Fibroblast of skin of right quadriceps (primary cell): ENCODE measurements at regions not wholly inside any gene's neighbourhood (a gene's known extent, or its start where the extent isn't known, plus 50 kb on each side); places are given as distances from the start of the nearest gene placed in this dataset.
A peak's percentile ranks its signal among the peaks of the same experiment; 100 is the strongest.

ENCODE experiments used
- DNase-seq: peaks from one replicate; pipeline ENCODE4 v3.0.0-alpha.2; 2013

DNA sequence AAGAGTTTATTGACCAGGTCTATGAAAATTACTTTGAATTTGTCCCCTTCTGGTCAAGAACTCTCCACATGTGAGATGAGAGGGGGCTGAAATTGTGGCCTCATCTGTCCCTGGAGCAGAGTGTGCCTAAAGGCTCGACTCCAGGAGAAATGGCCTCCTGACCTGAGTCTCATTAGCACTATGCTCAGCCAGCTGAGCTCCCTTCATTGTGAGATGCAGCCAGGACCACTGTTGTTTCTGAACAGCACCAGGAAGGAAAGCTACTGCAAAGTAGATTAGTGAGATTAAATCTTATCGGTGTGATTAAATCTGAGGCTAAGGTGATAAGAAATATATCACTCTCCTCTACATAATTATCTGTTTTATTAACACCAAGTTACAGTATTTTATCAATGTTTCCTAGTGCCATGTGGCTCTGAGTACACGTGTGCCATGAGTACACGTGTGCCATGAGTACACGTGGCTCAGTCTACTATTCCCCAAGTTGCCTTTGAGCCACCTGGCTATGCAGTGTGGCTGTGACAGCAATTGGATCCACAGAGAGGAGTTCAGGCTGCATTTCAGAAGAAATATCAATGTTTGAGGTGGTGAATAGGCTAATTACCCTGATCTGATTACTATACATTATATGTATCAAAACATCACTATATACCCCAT lies 126.9 kb downstream of the IPMK start:
- no peak for DNase-seq

GRCh38 chr10:58140054-58140453 lies 127.6 kb downstream of the IPMK start:
- DNase-seq: no peak

- no peak for DNase-seq
Measured at GRCh38 chr10:58137813-58138212, 129.9 kb downstream of the IPMK start.

DNA sequence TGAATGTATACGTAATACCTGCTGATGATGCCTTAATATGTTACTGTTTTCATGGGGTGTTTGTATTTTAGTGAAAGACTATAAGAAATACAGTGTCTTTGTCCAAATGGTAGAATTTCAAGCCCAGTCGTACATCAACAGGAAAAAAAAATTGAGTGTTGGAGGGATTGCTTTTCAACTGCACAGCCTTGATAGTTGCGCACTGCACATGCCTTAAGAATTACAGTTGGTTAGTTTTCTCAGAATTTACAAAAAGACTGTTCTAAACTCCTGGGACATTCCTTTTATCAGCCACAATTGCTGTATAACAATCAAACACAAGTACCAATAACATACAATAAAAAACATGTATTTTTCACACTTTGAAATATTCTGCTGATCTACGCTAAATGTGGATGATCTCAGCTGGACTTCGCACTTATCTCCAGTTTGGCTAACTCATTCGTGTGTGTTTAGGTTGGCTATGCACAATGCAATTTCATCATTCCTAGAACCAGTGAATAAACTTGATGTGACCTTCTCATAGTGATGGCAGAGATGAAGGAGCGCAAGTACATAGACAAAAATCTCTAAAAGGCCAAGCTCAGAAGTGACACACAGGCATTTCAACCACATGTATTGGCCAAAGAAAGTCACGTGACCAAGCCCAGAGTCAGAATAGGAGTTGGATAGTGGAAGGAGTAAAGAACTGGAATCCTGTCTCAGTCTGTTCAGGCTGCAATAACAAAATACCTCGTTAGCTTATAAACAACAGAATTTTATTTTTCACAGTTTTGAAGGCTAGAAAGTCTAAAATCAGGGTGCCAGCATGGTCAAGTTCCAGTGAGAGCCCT lies 152.3 kb downstream of the IPMK start:
- DNase-seq: no peak

GRCh38 chr10:58109731-58110130 lies 158.0 kb downstream of the IPMK start:
- no peak for DNase-seq

DNA sequence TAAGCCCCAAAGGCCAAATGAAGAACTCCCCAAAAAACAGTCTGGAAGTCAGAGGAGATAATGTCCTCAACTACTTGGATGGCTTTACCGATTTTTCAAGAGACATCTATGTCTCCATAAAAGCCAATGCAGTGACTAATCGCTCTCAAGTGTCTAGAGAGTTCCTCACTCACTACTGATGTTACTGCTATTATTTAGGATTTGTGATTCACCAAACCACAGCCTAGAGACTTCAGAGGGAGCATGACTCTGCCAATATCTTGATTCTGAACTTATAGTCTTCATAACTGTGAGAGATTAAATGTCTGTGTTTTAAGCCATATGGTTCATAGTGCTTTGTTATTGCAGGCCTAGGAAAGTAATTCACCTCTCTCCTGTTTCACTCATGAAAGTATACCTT lies 160.2 kb downstream of the IPMK start:
- peak; percentile 92 for DNase-seq

GRCh38 chr10:58106211-58107035 lies 161.3 kb downstream of the IPMK start:
- no peak for DNase-seq

- DNase-seq: peak; percentile 41
Measured at GRCh38 chr10:58104351-58104751, 163.3 kb downstream of the IPMK start.

DNA sequence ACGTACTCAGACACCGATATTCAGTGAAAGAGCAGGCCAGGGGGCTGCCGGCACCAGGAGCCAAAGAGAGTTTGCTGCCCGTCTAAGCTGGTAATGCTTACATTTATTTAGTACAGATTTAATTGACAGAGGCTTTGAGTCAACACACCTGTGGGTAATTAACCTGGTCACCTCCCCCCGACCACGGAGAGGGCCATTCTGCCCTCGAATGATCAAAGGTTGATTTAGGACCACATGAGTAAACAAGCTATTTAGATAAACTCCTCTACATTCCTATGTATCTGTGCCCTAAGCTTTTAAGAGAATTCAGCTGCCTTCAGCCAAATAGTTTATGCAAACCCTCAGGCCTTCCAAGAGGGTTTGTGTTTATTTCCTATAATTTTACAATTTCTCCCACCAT lies 164.8 kb downstream of the IPMK start:
- DNase-seq: no peak

DNA sequence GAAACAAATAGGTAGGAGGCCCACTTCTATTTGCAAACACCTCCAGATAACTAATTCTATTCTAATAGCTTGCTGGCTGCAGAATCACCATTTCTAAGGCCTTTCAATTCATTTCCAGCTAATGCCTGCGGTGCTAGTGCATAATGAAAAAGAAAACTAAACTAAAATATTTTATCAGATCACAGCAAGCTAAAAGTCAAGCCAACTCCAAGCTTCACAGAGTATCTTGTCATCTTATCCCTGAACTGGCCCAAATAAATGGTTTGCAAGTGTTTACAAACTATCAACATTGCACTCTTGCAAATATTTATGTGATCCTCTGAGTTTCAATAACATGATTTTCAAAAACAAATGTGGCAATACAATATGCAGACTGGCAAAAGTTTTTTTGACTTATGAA lies 166.0 kb downstream of the IPMK start:
- no peak for DNase-seq

DNA sequence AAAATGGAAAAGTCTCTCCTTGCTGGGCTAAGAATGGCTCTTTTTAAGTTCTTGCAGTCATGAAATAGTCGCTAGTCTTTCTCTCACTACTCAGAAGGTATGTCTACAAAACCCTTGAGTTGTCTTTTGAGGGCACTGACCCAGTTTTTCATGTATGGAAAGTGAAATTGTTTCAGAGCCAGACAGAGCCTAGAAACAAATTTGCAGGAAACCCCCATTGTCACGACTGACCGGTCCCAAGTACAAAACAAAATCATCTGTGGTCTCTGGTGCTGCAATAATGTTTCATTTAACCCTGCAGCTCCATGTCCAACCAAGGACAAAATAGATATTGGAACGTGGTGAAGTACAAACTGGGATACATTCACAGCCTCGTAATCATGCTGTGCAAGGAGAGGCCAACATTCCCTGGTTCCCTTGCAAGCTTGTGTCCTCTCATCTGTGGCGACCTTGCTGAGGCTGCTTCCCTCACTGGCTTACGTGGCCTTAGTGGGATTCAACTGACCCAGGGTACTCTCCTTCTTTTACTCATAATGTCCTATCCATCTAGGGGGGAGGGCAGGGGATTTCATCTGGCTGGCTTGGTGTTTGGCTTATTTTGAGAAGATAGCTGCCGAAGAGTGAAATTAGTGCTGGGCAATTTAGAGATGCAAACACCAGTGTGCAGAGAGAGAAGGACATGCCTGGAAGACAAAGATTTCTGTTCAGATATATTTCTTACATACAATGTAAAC lies 172.5 kb downstream of the IPMK start:
- no peak for DNase-seq

- no peak for DNase-seq
Measured at GRCh38 chr10:58091886-58092285, 175.8 kb downstream of the IPMK start.

- no peak for DNase-seq
Measured at GRCh38 chr10:58089739-58090138, 178.0 kb downstream of the IPMK start.

DNA sequence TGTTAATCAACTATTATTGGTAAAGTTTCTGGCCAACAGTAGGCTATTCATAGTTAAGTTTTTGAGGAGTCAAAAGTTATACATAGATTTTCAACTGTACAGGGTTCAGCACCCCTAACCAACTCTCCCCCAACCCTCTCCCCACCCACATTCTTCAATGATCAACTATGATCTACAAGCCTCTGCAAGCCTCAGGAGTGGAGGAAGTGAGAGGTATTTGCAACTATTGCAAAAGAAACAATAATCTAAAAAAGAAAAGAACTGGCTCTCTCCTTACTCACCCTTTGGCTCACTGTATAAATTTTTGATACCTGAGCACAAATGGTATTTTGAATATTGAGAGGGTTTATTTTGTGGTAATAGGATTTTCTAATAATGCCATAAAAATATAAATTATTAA lies 179.8 kb downstream of the IPMK start:
- no peak for DNase-seq

DNA sequence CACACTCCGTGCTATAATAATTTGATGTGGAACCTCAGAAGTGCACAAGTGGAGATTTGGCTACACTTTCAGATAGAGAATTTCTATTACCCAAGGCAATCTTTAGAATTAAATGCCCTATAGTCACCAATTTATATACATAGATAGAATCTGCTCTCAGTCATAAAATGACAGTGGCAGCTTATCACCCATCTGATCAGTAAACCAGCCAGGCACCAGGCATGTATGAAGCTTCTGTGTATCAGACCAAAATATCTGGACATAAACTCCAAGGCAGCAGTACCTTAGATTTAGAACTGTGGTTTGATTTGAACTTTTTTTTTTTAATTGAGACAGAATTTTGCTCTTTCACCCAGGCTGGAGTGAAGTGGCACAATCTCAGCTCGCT lies 180.9 kb downstream of the IPMK start:
- DNase-seq: no peak

GRCh38 chr10:58086144-58086762 lies 181.4 kb downstream of the IPMK start:
- no peak for DNase-seq

DNA sequence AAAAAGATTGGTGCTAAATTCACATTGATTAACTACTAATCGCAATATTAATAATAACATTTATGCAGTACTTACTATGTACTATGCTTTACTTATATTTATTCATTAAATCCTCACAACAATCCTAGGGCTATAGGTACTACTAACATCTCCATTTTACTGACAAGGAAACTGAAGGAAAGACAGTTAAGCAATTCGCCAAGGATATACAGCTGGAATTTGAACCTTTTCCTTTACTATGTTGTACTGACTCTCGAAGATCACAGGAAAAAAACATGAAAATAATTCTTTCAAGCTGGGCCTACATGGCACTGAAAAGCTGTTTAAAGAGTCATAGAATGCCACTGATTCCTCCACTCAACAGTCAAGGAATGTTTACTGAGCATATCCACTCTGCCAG lies 185.4 kb downstream of the IPMK start:
- no peak for DNase-seq

DNA sequence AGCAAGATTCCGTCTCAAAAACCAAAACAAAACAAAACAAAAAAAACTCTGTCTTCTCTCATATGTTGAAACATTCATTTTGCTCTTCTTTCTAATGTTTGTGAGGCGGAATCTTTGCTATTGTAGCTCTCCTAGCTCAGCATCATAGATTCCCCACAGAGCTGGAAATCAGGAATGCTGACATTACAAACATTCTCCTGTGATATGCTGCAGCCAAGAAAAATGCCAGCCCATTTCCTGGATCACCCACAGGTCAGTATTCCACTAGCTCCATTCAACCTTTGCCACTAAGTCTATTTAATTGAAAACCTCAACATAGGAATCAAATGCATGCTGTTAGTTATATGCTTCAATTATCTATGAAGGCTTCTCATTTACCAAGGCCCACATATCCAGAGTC lies 186.3 kb downstream of the IPMK start:
- DNase-seq: no peak

DNA sequence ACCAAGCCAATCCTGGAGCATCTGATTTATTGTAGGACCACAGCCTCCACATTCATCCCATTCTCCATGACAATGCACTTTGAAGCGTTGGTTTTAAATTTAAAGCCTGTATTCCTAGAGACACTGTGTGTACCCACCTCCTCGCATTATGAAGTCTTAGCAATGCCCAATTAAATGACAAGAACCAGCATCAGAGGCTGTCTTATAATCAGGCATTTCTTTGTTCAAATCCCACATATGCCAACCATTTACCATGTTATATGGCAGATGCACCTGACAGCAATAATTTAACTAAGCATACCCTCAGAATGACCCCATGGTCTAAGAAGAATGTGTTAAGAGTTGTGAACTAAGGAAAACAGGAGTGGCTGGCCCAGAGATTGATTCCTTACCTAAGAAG lies 188.2 kb downstream of the IPMK start:
- no peak for DNase-seq

- DNase-seq: no peak
Measured at GRCh38 chr10:58072634-58073033, 195.1 kb downstream of the IPMK start.

- DNase-seq: no peak
Measured at GRCh38 chr10:58070956-58071355, 196.7 kb downstream of the IPMK start.

- no peak for DNase-seq
Measured at GRCh38 chr10:58068809-58069208, 198.9 kb downstream of the IPMK start.

DNA sequence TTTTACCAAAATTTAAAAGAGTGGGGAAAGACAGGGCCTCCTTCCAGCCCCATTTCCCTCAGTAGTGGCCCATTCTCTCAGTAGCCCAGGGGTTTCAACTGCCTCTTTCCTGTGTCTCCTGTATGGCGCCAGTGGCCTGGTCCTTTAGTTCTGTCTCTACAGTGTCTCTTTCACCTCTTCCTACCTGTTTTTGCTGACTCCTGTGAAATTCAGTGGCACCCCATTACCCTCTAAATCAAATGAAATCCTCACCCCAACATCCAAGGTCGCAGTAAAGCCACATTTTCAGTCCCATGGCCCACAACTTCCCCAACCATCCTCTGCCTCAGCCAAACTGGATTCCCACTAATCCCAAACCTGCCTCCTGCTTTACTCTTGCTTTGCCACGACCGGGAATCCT lies 200.7 kb downstream of the IPMK start:
- DNase-seq: no peak
